ENCODE measurements at regions not wholly inside any gene's neighbourhood (a gene's known extent, or its start where the extent isn't known, plus 50 kb on each side); places are given as distances from the start of the nearest gene placed in this dataset.

DNA sequence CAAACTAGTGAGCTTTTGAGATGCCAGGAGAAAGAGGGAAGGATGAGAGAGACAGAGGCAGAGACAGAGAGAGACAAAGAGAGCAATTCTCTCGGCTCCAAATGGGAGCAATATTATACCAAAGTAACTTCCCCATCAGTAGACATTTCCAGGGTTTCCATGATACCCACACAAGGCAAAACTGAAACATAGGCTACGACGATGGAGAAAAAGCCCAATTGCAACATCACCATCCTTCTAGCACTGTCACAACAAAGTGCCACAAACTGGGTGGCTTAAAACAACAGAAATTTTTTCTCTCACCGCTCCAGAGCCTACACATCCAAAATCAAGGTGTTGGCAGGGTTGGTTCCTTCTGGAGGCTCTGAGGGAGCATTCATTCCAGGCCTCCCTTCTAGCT is 81.4 kb downstream of the KCTD12 start:
- Histone ChIP-seq H3K9ac (replicated peaks; ENCODE audit: extremely low read depth, insufficient read depth, low read length) (no peak overlapping the region), H2AFZ (ENCODE audit: low read depth, low read length) (no peak overlapping the region), H3K36me3 (ENCODE audit: control insufficient read depth in 2 of 2, extremely low read depth in 1 of 2, insufficient read depth in 2 of 2, low read length in 2 of 2) (no peaks in the 10 kb centered on the region), H3K27ac (ENCODE audit: insufficient read depth, low read depth, low read length) (no peak overlapping the region), H4K20me1 (replicated peaks; ENCODE audit: control insufficient read depth, extremely low read depth, insufficient read depth, low read length) (no peaks in the 10 kb centered on the region), H3K9me3 (replicated peaks; ENCODE audit: control insufficient read depth, insufficient read depth, low read length) (no peaks in the 10 kb centered on the region), H3K4me3 (replicated peaks in 1 of 3; ENCODE audit: insufficient read depth in 1 of 3, low read depth in 1 of 3, low read length in 3 of 3) (no peak overlapping the region), H3K9me1 (replicated peaks; ENCODE audit: control insufficient read depth, extremely low read depth, insufficient read depth, low read length) (no peaks in the 10 kb centered on the region), H3K79me2 (ENCODE audit: control insufficient read depth, insufficient read depth, low read length) (no peaks in the 10 kb centered on the region), H3K27me3 (ENCODE audit: control insufficient read depth in 2 of 2, insufficient read depth in 2 of 2, low read length in 2 of 2) (no peaks in the 10 kb centered on the region), H3K4me1 (ENCODE audit: control insufficient read depth, extremely low read depth, insufficient read depth, low read length) (peaks cover 9% of the 10 kb centered on the region), H3K4me2 (ENCODE audit: insufficient read depth, low read length) (no peak overlapping the region)
- dilution Hi-C loops (cut with MboI; ENCODE audit: extremely low pct_ligation_motif_present, low sequenced_read_pairs), result no loop called here
- TF ChIP-seq FOS (IDR thresholded peaks at IDR 0.05; ENCODE audit: borderline replicate concordance, insufficient read depth, low read length) (no peak), GATA2 (IDR thresholded peaks at IDR 0.05; ENCODE audit: insufficient read depth, insufficient read length, low read depth, low read length) (no peak), POLR2A (IDR thresholded peaks at IDR 0.05; ENCODE audit: low read depth, low read length) (no peak), EZH2 (IDR thresholded peaks at IDR 0.05; ENCODE audit: borderline replicate concordance, low read depth, low read length, severe bottlenecking) (no peak), JUN (IDR thresholded peaks at IDR 0.05; ENCODE audit: borderline replicate concordance, insufficient read depth, insufficient read length, low read depth) (no peak), MYC (IDR thresholded peaks at IDR 0.05; ENCODE audit: low read depth, low read length) (no peak), POLR2AphosphoS5 (IDR thresholded peaks at IDR 0.05; ENCODE audit: insufficient read depth, low read depth, low read length) (no peak)
- TF ChIP-seq, protein P1, sequence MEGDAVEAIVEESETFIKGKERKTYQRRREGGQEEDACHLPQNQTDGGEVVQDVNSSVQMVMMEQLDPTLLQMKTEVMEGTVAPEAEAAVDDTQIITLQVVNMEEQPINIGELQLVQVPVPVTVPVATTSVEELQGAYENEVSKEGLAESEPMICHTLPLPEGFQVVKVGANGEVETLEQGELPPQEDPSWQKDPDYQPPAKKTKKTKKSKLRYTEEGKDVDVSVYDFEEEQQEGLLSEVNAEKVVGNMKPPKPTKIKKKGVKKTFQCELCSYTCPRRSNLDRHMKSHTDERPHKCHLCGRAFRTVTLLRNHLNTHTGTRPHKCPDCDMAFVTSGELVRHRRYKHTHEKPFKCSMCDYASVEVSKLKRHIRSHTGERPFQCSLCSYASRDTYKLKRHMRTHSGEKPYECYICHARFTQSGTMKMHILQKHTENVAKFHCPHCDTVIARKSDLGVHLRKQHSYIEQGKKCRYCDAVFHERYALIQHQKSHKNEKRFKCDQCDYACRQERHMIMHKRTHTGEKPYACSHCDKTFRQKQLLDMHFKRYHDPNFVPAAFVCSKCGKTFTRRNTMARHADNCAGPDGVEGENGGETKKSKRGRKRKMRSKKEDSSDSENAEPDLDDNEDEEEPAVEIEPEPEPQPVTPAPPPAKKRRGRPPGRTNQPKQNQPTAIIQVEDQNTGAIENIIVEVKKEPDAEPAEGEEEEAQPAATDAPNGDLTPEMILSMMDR (IDR thresholded peaks at IDR 0.05; ENCODE audit: extremely low read depth in 1 of 2, insufficient read depth in 1 of 2, low read depth in 1 of 2, low read length in 2 of 2), result no peak
- POLR2A ChIA-PET, result no interaction called here
- BruUV-seq (replicated peaks), result no TSS peak
- intact Hi-C loops (cut with micrococcal nuclease), result no loop called here
- no peak for DNase-seq (ENCODE audit: low read depth, low spot score)
- no peak for FAIRE-seq
- CTCF ChIA-PET, result no interaction called here

All from endothelial cell of umbilical vein (primary cell).